Inflammatory macrophage treated with lipopolysaccharide for 1 hour (primary cell): ENCODE measurements at regions not wholly inside any gene's neighbourhood (a gene's known extent, or its start where the extent isn't known, plus 50 kb on each side); places are given as distances from the start of the nearest gene placed in this dataset.

Source experiments
- DNase-seq, 2 donors: peaks; one replicate each; pipeline ENCODE4 v3.0.0-alpha.2; 2020 to 2022

DNA sequence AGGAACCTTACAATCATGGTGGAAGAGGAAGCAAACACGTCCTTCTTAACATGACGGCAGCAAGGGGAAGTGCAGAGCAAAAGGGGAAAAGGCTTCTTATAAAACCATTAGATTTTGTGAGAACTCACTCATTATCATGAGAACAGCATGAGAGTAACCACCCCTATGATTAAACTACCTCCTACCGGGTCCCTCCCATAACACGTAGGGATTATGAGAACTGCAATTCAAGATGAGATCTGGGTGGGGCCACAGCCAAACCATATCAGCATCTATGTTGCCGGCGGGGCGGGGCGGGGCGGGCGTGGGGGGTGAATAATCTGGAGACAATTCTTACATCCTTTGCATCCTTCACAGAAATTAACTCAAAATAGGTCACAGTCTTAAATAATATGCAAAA is 58.8 kb upstream of the GFPT2 start:
- no peak for DNase-seq

DNA sequence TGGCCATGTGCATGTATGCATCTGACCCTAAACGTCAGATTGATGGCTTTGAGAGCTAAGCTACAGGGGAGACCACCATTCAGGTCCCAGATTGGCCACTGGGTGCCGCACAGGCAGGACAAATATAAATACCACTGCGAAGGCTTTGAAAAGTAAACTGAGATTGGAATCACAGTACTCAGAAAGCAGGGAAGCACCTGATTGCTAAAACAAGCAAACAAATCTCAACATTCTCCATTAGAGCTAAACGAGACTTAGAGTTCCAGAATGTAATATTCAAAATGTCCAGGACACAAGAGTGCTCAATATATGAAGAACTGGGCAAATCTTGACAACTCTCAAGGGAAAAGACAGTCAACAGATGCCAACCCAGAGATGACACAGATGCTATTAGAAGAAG is 61.0 kb upstream of the GFPT2 start:
- DNase-seq = no peak

DNA sequence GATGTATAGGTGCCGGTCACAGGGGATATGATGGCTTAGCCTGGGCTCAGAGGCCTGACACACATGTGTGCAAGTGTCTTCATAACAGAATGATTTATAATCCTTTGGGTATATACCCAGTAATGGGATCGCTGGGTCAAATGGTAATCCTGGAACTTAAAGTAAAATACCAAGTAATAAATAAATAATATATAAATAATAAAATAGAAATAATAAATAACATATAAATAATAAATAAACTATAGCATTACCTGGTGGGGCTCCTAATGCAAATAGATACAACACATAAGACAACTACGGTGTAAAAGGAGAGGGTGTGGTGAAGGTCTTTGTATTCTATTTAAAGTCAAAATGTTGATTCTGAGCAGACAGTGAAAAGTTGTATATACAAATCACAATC is 68.5 kb upstream of the GFPT2 start:
- no peak for DNase-seq

DNA sequence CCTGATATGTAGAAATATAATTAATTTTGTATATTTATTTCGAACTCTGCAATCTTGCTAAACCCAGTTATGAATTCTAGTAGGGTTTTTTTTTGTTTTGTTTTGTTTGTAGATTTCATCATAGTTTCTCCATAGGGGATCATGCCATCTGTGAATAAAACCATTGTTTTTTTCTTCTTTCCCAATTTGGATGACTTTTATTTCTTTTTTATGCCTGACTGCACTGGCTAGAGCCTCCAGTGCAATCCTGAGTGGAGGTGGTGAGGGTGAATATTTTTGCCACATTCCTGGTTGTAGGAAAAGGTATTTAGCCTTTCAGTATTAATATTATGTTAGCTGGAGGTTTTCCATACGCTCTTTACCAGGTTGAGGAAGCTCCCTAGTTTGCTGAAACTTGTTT is 70.0 kb upstream of the GFPT2 start:
- DNase-seq = no peak

DNA sequence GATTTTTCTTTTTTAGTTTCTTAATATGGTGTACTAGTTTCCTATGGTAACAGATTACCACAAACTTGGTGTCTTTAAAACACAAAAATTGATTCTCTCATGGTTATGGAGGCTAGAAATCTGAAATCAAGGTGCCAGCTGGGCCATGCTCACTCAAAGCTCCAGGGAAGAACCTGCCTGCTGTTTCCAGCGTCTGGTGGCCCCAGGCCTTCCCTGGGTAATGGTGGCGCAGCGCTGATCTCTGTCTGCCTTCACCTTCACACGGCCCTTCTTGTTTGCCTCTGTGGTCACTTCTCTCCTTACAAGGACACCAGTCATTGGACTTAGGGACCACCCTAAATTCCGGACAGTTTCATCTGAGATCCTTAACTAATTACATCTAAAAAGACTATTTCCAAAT is 70.5 kb upstream of the GFPT2 start:
- DNase-seq = no peak

DNA sequence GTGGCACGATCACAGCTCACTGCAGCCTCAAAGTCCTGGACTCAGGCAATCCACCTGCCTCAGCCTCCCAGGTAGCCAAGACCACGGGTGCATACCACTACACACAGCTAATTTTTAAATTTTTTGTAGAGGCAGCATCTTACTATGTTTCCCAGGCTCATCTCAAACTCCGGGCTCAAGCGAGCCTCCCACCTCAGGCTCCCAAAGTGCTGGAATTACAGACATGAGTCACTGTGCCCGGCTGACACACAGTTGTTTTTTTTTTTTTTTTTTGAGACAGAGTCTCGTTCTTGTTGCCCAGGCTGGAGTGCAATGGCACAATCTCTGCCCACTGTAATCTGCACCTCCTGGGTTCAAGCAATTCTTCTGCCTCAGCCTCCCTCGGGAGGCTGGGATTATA is 70.1 kb upstream of the CNOT6 start:
- DNase-seq = no peak

DNA sequence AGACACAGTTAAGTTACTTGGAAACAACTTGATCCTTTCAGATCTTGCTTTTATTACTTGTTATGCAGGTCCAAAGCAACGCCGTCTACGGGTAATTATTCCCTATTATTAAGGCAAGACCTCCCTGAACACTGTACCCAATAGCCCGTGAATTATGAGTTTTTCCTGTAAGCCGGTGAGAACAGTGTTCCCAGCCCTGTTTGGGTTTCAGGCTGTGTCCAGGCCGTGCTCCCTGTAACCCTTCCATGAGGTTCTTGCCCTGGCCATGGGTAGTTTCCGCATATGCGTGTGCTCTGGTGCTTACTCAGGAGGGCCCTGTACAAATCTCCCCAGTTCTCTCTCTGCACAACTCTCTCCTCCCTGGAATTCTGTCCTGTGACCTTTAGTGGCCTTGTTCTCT is 65.6 kb upstream of the CNOT6 start:
- DNase-seq = no peak

DNA sequence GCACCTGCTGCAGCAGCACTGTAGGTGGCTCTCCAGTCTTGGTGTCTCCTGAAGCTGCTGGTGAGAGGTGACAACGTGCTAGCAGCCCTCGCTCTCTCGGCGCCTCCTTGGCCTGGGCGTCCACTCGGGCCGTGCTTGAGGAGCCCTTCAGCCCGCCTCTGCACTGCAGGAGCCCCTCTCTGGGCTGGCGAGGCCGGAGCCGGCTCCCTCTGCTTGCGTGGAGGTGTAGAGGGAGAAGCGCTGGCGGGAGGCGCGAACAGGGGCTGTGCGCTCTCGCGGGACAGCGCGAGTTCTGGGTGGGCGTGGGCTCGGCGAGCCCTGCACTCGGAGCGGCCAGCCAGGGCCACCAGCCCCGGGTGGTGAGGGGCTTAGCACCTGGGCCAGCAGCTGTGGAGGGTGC is 62.2 kb upstream of the CNOT6 start:
- no peak for DNase-seq

DNA sequence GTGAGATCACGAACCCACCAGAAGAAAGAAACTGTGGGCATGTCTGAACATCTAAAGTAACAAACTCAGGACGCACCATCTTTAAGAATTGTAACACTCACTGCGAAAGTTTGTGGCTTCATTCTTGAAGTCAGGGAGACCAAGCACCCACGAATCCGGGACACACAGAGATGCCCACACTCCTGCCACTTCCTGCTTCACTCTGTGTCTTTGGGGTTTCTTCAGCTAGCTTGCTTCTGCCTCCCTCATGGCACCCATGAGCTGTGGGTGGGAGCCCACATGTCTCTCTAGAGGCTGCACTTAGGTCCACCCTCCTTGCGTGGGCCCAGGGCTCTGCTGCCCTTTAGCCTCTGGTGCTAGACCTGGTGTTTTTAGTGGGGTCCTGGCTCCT is 61.2 kb upstream of the CNOT6 start:
- DNase-seq = peak in 1 of 2 donors; percentile 2

DNA sequence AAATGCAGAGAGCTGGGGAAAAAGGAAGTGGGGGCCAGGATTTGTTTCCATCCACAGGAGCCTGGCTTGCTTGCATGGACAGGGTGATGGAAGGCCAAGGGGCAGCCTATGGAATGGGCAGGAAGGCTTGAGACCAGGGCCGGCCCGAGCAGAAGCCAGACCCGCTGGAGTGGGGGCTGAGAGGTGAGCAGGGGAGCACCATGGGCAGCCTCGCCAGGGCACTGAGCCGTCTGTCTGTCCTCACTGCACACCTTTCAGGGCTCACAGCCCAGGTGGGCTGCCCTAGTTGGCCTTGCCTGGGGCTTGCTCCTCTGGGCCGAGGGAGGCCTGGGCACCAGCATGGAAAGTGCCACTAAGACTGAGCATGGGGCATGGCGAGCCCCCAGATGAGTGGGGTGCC is 58.6 kb upstream of the CNOT6 start:
- no peak for DNase-seq

DNA sequence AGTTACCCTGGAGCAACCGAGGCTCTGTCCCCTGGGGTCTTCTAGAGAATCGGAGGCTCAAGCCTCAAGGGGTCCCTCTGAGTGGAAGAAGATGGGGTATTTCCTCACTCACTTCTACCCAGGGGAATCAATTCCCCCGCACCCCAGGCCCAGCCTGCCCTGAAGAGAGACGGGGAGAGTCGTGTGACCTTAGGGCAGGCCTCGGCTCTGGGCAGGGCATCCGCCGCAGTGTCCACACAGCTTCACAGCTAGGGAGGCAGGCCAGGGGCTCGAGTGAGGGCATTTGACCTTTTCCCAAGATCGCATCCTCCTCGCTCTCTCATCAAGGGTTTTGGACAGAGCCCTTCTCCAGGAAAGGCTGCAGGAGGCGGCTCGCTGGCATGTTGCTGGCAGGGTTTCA is 57.9 kb upstream of the CNOT6 start:
- DNase-seq = no peak

DNA sequence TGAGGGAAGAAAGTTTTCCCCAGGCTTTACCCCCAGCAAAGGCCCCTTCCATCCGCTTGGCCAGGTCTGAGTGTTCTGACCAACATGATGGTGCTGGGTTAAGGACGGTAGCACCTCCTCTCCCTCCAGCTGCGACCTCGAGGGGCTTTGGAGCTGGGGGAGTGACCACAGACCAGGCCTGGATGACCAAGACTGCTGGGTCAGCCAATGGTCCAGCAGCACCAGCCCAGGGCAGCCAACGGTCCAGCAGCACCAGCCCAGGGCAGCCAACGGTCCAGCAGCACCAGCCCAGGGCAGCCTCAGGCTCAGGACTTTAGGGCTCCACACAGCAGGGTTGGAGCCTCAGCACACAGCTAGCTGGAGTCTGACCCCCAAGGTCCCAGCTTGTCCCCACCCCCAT is 57.2 kb upstream of the CNOT6 start:
- DNase-seq = no peak

DNA sequence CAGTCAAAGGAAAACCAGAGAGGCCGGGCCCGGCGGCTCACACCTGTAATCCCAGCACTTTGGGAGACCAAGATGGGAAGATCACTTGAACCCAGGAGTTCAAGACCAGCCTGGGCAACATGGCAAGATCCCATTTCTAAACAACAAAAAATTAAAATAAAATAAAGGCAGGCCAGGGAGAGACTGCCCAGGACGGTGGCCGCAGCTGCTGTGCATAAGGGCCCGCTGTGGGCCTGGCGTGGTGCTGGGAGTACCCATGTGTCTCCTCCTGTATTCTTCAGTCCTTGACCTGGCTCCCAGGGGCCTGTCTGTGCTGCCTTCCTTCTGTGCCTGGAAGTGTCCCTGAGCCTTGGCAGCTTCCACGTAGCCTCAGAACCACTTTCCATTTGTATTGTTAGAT is 56.8 kb upstream of the CNOT6 start:
- no peak for DNase-seq

DNA sequence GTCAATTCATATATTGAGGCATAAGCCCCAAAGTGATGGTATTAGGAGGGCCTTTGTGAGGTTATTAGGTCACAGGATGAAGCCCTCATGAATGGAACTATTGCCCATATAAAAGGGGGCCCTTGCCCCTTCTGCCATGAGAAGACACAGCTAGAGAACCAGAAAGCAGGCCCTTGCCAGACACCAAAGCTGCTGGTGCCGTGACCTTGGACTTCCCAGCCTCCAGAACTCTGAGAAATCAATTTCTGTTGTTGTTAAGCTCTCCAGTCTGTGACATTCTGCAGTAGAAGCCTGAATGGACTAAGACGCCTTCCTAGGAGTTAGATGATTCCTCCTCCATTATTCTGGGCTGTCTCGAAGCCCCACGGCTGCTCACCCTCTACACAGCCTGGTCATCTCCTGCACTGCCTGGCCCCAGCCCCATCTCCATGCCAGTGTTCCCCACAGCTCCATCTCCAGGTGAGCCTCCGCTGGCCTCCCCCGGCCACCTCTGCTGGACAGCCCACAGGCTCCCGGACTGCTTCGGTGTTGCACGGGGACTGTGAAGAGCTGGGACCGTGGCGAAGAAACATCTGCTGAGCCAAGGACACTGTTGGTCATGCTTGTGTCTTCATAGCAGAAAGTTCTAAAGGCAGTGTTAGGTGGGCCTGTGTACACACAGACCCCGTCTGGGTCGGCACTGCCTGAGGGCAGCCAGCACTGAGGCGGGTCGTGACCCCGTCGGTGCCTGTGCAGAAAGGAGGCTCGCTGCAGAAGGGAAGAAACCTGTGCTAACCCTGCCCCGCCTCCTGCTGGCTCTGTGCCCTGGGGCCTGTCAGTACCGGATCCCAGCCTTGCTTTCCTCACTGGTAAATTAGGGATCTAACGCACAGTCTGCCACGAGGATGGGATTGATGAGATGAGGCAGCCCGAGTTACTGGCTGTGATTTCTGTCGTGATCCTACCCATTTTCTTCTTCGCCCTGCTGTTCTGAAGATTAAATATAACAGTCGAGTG is 55.1 kb upstream of the CNOT6 start:
- DNase-seq = no peak

DNA sequence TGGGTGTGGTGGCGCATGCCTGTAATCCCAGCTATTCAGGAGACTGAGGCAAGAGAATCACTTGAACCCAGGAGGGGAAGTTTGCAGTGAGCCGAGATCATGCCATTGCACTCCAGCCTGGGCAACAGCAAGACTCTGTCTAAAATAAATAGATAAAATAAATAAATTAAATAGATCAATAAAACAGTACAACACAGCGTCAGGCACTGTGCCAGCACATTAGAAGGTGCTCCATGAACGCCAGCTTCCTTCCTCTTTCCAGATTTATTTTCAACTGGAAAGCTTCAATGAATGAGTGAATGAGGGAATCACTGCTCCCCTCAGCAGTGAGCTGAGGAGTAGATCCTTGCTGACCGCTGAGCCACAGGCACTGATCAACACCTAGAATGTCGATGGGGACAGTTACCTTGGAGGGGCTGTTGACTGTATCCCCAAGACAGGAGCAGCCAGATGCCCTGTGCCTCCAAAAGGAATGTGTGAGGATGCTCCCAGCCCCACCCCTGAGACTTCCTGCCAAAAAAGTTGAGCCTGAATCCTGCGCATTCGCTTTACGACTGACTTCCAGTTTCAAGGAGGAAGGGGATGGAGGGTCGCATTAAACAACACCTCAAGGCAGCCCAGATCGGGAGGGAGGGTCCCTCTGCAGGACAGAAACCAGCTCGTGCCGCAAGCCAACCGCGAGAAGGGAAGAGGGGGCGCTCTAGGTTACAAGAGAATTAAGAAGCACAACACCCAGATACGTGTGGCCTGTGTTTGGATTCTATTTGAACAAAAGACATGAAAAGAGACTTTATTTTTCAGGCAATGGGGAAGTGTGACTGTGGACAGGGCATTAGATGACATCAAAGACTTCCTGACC is 54.0 kb upstream of the CNOT6 start:
- DNase-seq = peak in 1 of 2 donors; percentile 9

DNA sequence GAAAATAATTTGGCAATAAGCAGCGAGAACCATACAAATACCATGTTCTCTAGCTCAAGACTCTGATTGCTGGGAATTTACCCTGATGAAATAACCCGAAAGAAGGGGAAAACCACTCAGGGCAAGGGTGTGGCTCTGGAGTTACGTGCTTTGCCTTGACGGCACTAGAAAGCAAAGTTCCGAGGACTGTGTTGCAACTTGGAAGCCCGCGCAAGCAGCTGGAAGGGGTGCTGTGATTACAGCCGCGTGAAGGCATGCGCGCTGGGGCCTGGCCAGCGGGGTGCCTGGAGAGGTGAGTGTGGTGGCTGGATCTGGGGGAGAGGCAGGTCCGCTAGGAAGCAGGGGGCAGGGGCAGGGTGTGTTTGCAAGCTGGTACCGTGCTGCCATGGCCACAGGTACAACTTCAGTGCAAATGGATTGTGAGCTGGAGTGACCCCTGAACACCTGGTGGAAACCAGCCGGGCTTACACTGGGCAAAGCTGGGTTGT is 52.6 kb upstream of the CNOT6 start:
- DNase-seq = peak in 1 of 2 donors; percentile 39
